ENCODE measurements at regions not wholly inside any gene's neighbourhood (a gene's known extent, or its start where the extent isn't known, plus 50 kb on each side); places are given as distances from the start of the nearest gene placed in this dataset.
A peak's percentile ranks its signal among the peaks of the same experiment; 100 is the strongest.
"Not testable (repeated sequence)": the region's sequence is repeated elsewhere in the genome, so short reads cannot be mapped to it uniquely, and the experiment has no call there.

DNA sequence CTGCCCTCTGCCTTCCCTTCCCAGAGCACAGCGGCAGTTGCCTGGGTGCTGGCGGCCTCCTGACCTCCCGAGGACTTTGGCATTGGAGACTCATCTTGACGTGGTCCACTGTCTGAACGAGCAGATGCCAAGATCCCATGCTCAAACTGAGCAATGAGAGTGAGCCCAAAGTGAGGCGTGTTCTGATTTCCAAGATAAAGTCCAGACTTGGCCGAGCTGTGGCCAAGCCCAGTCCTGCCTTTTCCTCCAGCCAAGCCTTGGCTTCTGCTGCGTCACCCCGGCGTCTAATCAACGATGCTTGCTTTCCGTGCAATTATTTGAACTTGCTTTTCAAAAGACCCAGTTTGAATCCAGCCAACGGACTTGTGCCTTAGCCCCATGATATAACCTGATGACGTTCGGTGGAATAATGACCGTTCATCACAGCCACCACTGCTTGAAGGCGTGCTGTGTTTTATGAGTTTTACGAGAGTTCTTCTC, 179.2 kb downstream of the IRF8 start:
- TF ChIP-seq, protein P1, sequence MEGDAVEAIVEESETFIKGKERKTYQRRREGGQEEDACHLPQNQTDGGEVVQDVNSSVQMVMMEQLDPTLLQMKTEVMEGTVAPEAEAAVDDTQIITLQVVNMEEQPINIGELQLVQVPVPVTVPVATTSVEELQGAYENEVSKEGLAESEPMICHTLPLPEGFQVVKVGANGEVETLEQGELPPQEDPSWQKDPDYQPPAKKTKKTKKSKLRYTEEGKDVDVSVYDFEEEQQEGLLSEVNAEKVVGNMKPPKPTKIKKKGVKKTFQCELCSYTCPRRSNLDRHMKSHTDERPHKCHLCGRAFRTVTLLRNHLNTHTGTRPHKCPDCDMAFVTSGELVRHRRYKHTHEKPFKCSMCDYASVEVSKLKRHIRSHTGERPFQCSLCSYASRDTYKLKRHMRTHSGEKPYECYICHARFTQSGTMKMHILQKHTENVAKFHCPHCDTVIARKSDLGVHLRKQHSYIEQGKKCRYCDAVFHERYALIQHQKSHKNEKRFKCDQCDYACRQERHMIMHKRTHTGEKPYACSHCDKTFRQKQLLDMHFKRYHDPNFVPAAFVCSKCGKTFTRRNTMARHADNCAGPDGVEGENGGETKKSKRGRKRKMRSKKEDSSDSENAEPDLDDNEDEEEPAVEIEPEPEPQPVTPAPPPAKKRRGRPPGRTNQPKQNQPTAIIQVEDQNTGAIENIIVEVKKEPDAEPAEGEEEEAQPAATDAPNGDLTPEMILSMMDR (IDR thresholded peaks at IDR 0.05; ENCODE audit: insufficient read depth in 1 of 2, low read depth in 1 of 2, low read length in 1 of 2, severe bottlenecking in 1 of 2, unreplicated experiment in 1 of 2), result no peak
- Histone ChIP-seq H3K4me1 (no peaks in the 10 kb centered on the region), H3K27me3 (replicated peaks; ENCODE audit: control insufficient read depth, insufficient read depth, low read length) (no peaks in the 10 kb centered on the region), H3K36me3 (ENCODE audit: control insufficient read depth, insufficient read depth, low read length) (no peaks in the 10 kb centered on the region), H3K9me3 (no peaks in the 10 kb centered on the region), H3K4me3 (ENCODE audit: low read depth, low read length) (no peak overlapping the region)
- Mint-ChIP-seq H3K4me3 (ENCODE audit: unreplicated experiment) (no peak overlapping the region), H3K27me3 (ENCODE audit: insufficient read depth, unreplicated experiment) (peaks cover 7% of the 10 kb centered on the region), H3K27ac (ENCODE audit: unreplicated experiment) (no peak overlapping the region), H3K36me3 (ENCODE audit: insufficient read depth, unreplicated experiment) (no peaks in the 10 kb centered on the region), H3K4me1 (ENCODE audit: low read depth, unreplicated experiment) (no peaks in the 10 kb centered on the region), H3K9me3 (ENCODE audit: unreplicated experiment) (no peaks in the 10 kb centered on the region)
- ChIA-PET POLR2A (no interaction called here), CTCF (interaction anchor here (1.0 kb wide), 1 partner anchor 440 kb away, joined by 3 read pairs; no protein-coding TSS in a partner anchor)
- DNase-seq, result peak in 1 of 2 experiments; percentile 29
- intact Hi-C loops (cut with micrococcal nuclease; ENCODE audit: unreplicated experiment), result loop anchor here (10.0 kb wide), 1 partner anchor 257 kb away; no protein-coding TSS in a partner anchor
- no TSS peak for BruUV-seq (replicated peaks)

DNA sequence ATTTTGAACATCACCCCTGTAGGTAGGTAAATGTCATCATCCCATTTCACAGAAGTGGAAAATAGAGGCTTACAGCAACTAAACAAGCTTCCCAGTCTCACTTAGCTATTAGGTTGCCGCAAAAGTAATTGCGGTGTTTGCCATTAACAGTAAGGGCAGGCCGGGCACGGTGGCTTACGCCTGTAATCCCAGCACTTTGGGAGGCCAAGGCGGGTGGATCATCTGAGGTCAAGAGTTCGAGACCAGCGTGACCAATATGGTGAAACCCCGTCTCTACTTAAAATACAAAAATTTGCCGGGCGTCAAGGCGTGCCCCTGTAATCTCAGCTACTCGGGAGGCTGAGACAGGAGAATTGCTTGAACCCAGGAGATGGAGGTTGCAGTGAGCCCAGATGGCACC, 179.7 kb downstream of the IRF8 start:
- BruUV-seq (replicated peaks); H3K27ac Mint-ChIP-seq (ENCODE audit: unreplicated experiment); H3K4me1 ChIP-seq; H3K36me3 ChIP-seq (ENCODE audit: control insufficient read depth, insufficient read depth, low read length); H3K9me3 ChIP-seq; H3K27me3 Mint-ChIP-seq (ENCODE audit: insufficient read depth, unreplicated experiment); CTCF ChIA-PET; H3K36me3 Mint-ChIP-seq (ENCODE audit: insufficient read depth, unreplicated experiment); H3K4me3 Mint-ChIP-seq (ENCODE audit: unreplicated experiment); POLR2A ChIA-PET; H3K4me3 ChIP-seq (ENCODE audit: low read depth, low read length); H3K4me1 Mint-ChIP-seq (ENCODE audit: low read depth, unreplicated experiment); H3K9me3 Mint-ChIP-seq (ENCODE audit: unreplicated experiment); H3K27me3 ChIP-seq (replicated peaks; ENCODE audit: control insufficient read depth, insufficient read depth, low read length): not testable (repeated sequence)
- DNase-seq, result peak in 1 of 2 experiments; percentile 16
- intact Hi-C loops (cut with micrococcal nuclease; ENCODE audit: unreplicated experiment), result loop anchor here (10.0 kb wide), 1 partner anchor 256 kb away; no protein-coding TSS in a partner anchor

DNA sequence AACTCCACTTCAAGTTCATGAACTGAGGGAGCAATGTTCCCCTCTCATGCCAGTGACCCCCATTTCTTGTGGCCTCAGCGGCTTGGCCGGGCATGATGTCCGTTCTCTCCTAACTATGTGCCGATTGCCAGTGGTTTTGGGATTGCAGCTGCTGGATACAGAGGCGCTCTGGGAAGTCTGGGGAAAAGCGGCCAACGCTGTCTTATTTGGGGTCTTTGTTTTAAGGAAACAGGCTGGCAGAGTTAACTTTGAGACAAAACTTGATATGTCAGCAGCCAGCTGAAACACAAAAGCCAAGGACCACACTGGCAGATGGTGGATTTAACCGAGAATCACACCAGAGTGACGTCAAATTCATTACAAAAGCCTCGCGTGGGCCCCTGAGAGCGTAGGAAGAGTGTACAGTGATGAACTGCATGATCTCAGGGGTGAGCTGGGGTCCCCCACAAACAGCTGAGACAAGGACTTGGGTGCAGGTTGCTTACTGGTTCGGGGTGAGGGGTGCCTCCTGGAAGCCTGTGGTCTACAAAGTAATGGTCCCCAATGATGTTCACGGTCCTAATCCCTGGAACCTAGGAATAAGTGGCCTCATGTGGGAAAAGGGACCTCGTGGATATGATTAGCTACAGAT, 180.4 kb downstream of the IRF8 start:
- no peaks in the 10 kb centered on the region for H3K36me3 Mint-ChIP-seq (ENCODE audit: insufficient read depth, unreplicated experiment)
- peak in 1 of 2 experiments; percentile 13 for DNase-seq
- ChIA-PET CTCF (no interaction called here), POLR2A (no interaction called here)
- TF ChIP-seq, protein P1 (IDR thresholded peaks at IDR 0.05; ENCODE audit: insufficient read depth in 1 of 2, low read depth in 1 of 2, low read length in 1 of 2, severe bottlenecking in 1 of 2, unreplicated experiment in 1 of 2), result no peak
- intact Hi-C loops (cut with micrococcal nuclease; ENCODE audit: unreplicated experiment), result loop anchor here (10.0 kb wide), 1 partner anchor 255 kb away; no protein-coding TSS in a partner anchor
- no peaks in the 10 kb centered on the region; the same call in 1 of the 2 replicates for H3K27me3 ChIP-seq (replicated peaks; ENCODE audit: control insufficient read depth, insufficient read depth, low read length)
- no peak overlapping the region for H3K27ac Mint-ChIP-seq (ENCODE audit: unreplicated experiment)
- no peak overlapping the region for H3K4me3 Mint-ChIP-seq (ENCODE audit: unreplicated experiment)
- no peaks in the 10 kb centered on the region for H3K9me3 ChIP-seq
- no peaks in the 10 kb centered on the region for H3K4me1 Mint-ChIP-seq (ENCODE audit: low read depth, unreplicated experiment)
- no peaks in the 10 kb centered on the region for H3K36me3 ChIP-seq (ENCODE audit: control insufficient read depth, insufficient read depth, low read length)
- H3K4me1 ChIP-seq, result no peaks in the 10 kb centered on the region
- peaks cover 9% of the 10 kb centered on the region for H3K27me3 Mint-ChIP-seq (ENCODE audit: insufficient read depth, unreplicated experiment)
- no peaks in the 10 kb centered on the region for H3K9me3 Mint-ChIP-seq (ENCODE audit: unreplicated experiment)
- no TSS peak for BruUV-seq (replicated peaks)
- H3K4me3 ChIP-seq (ENCODE audit: low read depth, low read length), result no peak overlapping the region
